ENCODE measurements at regions not wholly inside any gene's neighbourhood (a gene's known extent, or its start where the extent isn't known, plus 50 kb on each side); places are given as distances from the start of the nearest gene placed in this dataset.
"Not testable (repeated sequence)": the region's sequence is repeated elsewhere in the genome, so short reads cannot be mapped to it uniquely, and the experiment has no call there.

DNA sequence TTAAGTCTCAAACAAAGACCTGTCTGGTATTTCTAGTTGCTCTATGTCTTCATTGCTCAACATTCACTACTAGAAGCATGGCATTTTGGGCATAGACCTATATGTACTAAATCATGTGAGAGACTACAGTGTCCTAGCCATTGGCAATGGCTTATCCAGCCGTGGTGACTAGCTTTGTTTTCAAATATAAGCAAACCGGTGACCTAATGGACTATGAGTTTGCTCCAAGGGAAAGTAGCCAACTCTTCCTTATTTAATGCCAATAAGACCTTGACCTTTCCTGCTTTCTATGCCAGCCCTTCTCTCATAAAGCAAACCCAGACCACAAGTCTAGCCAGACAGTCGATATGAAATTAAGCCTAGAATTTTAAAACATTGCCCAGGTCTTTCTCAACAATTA lies 113.7 kb upstream of the CREB1 start:
- no peak for DNase-seq

DNA sequence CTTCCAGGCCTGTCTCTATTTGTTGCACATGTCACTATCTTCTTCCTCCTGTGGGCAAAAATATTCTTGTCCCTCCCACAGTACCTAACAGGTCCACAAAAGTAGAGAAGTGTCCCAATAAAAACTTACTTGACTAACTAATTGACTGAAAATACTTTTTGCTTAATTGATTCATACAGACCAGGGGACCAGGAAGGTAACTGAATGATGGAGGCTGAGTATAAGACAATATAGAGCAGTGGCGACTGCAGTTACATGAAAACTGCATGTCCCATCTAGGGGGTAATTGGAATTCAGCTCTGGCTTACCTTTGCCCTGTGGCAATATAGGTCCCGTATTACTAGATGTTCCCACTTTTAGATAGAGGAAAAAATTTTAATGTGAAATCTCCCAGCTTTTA lies 112.9 kb upstream of the CREB1 start:
- no peak for DNase-seq

DNA sequence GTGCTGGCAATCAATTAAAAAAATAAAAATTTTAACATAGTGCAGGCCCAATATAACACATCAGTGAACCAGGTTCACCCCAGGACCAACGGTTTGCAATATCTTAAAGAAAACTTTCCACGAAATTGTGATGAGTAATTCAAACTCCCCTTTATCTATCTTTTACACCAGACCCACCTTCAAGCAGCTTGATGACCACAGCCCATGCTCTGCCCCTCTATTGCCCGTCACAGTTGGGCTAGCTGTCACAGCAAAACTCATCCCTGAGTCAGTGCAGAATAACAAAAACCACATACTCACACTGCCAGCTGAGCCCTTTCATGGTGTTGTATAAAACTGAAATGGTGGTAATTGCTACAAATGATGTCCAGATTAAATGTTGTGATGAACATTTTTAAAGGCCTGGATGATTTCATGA lies 112.5 kb upstream of the CREB1 start:
- no peak for DNase-seq

DNA sequence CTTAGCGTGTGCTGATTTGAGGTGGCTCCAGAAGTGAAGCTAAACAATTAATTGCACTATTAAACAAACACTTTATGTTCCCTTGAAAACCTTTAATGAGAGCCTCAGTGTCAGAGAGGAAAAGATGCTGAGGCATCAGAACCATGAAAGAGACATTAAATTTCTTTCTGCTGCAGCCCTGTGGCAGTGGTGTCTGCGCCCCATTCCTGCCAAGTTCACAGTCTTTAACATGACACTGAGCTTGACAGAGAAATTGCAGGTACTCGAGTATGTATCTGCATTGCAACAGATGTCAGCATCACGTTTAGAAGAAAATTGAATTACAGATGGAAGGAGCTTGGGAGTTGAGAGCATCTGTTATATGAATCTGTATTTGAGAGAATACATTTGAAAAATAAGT lies 111.3 kb upstream of the CREB1 start:
- peak; percentile 29 for DNase-seq

DNA sequence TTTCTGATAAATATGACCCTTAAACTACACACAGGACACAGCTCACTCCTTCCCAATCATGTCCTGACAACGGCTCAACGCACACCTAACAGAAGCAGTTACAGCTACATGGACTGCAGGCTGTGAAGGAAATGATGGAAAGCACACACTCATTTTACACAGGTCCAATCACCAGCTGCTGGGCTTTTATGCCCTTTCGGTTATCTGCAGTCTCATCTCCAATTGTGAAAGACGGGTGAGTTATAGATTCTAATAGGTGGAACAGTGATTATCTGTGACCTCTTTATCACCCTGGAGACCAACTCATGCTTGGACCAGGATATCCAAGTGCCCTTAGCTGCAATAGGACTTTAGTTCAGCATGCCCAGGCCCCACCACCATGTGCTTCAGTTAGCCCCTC lies 110.4 kb upstream of the CREB1 start:
- DNase-seq: no peak

DNA sequence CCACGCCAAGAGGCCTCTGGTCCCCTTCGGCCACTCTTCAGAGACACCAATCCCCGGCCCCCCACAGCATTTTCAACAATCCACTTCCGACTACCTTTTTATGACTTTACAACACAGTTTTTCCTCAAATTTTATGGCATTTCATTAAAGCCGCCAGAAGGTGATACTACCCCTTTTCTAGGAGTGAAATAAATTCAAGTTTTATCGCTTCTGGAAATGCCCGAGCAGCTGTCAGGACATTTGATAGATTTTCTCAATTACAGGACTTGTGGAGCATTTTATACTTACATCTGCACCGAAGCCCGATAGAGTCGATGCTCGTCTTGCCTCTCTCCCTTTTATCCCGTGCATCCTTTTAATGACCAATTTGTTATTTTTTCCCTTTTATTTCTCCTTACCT lies 108.1 kb upstream of the CREB1 start:
- DNase-seq: no peak

DNA sequence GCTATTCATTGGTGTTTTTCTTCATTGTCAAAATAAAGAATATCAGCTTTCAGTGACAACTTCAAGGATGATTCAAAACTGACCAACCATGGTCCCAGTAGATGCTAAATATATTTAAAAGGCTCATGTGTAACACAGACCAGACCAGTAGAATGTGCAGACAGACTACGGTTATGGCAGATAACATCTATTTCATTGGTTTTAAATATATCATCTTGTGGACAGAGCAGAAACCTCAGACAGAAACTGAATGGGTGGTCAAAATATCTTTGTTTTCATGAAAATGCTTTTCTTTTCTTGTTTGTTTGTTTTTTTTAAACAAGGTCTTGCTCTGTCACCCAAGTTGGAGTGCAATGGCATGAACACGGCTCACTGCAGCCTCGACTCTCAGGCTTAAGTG lies 107.4 kb upstream of the CREB1 start:
- DNase-seq: no peak

DNA sequence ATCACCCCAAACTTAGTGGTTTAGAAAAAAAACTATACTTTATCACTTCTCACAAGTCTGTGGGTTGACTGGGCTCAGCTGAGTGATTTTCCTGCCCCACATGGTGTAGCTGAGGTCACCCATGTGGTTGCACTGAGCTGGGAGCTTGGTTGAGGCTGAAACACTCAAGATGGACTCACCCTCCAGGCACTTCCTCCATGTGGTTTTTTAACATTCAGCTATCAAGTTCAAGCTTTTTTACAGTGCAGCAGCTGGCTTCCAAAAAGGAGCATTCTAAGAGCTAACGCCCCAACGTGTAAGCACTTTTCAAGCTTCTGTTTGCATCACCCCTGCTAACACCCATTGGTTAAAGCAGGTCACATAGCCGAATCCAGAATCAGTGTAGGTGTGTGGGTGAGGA lies 105.9 kb upstream of the CREB1 start:
- no peak for DNase-seq

DNA sequence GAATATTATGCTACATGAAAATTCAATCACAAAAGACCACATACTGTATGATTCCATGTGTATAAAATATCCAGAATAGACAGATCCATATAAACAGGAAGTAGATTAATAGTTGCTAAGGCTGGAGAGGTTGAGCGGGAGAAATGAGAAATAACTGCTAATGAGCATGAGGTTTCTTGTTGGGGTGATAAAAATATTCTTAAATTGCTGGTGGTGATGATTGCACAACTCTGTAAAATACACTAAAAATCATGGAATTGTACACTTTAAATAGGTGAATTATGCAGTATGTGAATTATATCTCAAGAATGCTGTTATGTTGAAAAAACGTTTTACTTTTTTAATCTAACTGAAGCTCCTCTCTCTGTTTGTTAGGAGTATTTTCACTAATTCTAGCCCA lies 101.8 kb upstream of the CREB1 start:
- DNase-seq: no peak

DNA sequence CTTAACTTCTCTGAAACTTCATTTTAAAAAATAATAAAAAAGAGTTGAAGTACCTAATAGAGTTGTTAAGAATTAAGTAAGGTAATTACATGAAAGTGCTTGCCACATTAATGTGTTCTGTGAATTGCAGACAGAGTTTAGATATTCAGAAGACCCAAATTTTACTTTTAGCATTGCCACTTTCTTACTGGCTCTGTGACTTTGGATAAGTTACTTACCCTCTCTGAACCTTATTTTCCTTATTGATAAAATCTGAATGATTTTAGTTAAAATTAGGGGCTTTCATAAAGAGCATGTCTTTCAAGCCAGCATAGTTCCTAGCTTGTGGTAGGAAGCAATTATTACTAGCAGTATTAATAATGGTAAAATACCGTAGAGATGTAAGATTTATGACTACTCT lies 101.2 kb upstream of the CREB1 start:
- DNase-seq: no peak

DNA sequence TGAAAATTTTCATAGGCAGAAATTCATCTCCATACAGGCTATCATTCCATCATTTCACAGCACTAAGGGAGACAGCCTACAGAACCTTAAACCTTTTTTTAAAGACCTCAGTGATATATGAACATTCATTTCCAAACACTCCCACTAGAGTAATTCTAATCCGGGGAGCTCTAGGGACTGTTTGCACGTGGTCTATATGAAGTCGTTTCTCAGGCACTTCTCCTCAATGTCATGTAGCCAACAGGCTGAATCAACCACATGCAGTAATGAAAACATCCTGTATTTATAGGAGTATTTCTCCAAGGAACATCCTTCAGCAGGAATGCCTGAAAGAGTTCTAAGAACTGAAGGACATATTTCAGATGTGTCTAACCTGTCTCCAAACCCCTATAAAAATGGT lies 97.3 kb upstream of the CREB1 start:
- DNase-seq: no peak

DNA sequence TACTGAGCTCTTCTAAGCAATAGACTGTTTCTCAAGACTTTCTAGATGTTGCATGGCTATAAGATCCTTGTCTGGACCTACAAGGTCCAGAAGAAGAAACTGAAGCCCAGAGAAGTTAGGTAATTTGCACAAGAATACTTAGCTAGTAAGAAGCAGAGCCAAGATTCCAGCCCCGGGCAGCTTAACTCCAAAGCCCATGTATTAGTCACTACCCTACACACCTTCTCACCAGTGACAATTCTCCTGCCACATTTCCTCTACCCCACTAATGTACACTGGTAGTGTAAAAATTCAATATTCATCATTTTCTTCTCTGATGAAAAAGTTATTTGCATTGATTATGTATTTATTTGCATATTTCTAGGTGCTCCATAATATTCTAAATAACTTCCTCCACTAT lies 95.5 kb upstream of the CREB1 start:
- no peak for DNase-seq

DNA sequence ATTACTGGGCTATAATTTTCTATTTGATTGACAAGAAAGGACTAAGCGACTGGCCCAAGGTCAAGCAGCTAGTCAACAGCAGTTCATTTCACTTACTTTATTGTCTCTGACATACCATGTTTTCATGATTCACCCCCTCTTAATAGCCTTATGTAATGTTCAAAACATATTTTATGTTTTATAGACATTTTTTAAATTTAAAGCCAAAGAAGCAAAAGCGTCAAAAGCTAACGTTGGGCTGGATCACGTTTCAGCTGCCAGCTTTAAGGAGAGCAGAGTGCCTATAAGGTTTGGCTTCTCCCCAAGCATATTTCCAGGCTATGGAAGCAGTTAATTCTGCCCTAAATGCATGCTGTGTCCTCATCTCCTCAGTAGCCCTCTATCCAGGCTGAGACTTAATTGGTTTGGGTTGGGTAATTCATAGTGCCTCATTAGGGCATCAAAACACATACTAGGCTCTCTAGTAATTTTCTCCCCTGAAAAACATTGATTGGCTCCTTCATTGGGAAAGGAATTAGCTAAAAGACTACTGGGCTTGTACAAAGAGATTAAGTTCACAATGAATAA lies 94.8 kb upstream of the CREB1 start:
- DNase-seq: no peak

DNA sequence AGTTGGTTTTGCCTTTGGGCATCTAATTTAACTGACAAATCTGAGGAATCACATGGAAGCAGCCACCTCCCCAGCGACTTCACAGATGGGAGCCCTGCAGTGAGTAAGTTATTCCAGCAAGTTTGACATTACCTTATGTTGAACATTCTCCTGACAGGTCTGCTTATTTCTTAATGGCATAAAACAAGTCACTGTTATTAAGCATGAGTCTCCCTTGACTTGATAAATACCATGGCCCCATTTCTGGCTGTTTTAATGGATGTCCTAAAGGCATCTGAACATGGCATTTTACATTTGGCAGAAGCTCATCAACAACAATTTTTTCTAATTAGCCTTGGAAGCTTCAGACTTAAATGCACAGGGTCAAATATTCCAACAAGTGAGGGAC lies 92.6 kb upstream of the CREB1 start:
- no peak for DNase-seq

DNA sequence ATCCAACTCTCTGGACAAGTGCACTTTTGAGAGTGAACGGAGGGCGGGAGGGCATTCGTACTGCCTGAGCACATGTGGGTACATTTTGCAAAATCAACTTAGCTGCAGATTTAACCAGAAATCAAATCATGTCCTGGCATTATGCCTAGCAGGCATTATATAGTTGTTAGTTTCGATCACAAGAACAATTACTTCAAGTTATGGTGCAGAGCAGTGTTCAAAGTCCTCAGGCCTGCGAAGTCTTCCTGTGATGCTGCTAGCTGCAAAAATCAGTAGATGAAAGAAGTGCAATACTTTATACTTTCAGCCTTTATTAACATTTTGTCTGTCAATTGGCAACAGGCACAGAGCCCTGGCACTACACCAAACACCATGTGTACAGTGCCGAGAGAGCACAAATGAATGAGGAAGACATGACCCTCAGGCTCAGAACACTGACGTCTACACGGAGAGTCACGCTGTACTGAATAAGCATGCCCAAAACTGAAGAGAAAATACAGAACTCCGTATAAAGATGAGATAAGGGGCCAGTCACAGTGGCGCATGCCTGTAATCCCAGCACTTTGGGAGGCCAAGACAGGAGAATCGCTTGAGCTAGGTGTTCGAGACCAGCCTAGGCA lies 92.1 kb upstream of the CREB1 start:
- peak; percentile 60 for DNase-seq

DNA sequence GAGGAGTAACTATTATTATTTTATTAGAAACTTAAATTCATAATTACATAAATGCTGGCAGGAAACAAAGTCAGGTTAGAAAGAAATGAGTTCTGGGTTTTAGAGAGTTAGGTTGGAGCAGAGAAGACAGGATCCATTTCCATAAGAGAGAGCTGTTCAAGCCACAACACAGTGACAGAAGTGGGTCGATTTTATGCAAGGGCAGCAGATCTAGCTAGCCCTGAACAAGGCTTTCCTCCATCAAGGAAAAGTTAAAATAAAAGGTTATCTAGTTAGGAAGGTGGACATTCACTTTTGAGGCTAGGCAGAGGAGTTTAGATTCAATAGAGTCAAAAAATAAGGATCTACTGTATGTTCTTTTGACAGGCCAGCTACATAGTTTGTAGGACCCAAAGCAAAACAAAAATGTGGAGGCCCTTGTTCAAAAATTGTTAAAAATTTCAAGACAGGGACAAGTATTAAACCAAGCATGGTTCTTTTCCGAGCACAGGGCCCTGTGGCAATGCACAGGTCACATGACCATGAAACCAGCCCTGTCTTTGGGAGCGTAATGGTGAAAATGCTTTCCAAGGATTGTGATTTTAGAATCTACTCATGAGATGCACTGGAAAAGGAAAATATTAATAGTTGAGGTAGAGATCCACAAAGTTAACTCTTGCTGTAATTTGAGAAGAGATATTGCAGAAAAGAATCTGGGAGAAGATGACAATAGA lies 91.2 kb upstream of the CREB1 start:
- no peak for DNase-seq

DNA sequence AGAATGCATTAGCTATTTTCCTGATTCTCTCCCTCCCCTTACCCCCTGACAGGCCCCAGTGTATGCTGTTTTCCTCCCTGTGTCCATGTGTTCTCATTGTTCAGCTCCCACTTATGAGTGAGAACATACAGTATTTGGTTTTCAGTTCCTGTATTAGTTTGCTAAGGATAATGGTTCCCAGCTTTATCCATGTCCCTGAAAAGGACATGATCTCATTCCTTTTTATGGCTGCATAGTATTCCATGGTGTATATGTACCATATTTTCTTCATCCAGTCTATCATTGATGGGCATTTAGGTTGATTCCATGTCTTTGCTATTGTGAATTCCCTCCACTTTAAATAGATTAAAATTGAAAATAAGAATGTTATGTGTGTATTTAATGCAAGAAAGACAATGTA lies 89.9 kb upstream of the CREB1 start:
- not testable (repeated sequence) for DNase-seq

DNA sequence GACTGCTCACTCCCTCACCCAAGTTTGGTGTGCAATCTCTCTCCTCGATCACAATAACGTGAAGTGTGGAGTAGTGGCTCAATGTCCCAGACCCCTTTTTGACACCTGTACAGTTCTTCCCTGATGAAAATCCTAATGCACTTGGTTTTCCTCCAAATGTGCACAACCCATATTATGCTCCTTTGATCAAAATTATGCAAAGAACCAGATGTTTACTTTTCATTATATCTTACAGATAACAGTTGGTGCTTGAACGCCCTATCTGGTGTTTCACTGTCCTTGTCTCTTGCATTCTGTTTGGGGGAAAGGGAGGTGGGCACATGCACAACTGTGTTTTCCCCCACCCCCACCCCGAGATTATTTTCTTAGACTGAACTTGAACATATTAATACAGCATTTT lies 85.0 kb upstream of the CREB1 start:
- no peak for DNase-seq

DNA sequence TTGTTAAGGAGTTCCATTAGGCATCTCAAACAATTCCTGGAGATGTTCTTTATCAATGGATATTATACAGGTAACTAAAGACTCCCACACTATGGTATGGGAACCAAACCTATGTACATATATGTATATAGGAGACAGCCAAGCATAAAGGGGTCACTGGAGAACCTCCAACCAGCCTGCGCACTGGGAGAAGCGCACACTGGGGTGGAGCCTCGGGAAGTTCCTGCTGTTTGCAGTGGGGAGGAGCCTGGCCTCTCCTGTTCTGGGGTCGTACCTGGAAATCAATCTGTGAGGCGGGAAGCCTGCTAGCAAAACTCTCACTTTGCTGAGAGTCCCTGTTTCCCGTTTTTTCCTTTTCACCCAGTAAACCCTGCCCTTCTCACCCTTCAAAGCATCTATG lies 83.1 kb upstream of the CREB1 start:
- no peak for DNase-seq

DNA sequence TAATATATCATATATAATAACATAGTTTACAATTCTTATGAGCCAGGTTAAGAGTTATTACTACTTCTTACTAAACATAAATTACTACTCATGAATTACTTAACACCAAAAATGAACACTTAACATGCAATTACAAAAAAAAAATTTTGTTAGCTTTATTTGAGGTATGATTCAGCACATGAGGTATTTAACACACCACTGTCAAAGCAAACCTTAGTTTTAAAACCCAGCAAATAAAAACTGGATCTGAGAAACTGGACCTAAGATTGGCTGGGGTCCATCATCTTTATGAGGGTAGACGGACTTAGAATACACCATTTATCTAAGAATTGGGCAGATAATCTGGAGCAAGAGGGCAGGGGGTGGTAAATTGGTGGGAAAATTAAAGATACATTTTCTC lies 81.8 kb upstream of the CREB1 start:
- no peak for DNase-seq

DNA sequence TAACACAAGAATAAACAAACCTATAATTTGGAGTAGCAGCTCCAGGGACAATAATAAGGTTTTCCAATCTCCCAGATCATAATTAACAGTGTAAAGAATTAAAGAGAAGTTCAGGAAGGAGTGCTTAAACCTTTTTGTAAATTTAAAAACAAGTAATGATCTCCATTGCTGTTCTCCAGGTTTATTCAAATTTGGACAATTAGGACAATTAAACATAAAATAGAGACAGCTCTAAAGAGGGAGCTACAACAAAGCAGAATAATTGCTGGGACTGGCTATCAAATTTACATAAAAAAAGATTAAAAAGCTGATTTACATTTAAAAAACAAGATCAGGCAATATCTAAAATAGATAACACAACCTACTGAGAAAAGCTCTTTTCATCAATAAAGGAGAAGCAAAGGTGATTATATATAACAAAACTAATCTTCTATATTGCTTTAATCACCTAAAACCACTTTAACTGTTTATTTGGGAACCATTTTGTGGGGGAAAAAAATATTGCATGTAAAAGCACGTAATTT lies 80.1 kb upstream of the CREB1 start:
- no peak for DNase-seq

DNA sequence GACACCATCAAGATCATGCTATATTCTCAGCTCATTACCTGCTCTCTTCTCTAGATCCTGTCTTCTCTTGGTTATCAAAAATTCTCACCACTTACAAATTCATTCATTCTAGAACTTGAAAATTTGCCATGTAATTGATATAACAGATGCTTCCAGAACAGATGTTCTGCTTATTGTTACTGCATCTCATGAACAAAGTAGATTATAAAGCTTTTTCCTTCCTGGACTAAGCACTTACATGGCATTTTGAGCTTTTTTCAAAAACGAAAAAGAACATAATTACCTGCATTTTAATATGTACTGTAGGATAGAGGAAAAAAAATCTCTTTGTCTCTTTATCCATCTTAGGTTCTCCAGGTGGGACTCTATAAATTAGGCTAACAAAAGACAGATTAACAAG lies 79.6 kb upstream of the CREB1 start:
- peak; percentile 23 for DNase-seq

DNA sequence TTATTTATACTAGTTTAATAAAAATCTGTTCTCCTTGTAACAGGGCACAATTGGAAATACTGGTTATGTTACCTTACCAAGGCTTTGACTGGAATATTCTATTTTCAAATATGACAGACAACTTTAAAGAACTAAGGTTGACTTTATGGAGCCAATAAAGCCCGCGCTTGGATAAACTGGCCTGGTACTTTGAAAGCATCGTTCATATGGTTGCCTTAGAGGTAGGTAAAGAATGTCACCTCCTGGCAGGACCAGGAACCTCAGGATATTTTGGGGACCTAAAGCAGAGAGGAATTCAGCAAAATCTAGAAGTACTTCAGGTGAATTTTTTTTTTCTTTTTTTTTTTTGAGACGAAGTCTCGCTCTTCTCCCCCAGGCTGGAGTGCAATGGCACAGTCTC lies 71.2 kb upstream of the CREB1 start:
- DNase-seq: no peak

DNA sequence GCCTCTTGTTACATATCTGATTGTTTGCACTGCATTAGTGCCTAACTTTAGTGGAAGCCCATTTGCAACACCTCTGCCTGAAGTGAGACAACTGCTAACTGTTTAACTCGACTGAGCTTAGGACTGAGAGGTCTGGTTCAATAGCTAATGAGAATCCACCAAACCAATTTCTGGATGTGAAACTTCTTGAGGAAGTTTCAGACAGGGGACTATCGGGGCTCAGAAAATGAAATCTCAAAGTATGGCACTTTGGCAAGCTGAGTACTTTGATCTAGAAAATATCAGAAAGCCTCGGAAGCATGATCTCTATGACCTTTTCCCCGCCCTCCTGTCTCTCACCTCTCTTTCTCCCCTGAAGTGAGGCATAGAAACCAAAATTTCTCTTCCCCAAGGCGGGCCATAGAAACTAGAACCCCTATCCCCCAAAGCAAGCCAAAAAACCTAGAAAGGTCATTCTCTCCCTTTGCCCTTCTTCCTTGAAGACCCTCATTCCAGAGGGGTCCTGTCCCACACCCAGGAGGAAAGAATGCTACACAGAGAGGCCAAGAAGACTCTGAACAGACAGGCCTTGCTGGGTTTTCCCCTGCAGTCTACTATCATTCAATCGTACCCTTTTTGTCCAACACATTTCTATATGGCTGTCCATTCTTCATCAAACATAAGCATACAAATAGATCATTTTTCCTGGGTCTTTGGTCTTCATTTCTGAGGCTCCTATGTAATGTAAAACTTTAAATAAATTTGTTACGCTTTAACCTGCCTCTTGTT lies 69.6 kb upstream of the CREB1 start:
- no peak for DNase-seq
